ENCODE measurements at regions not wholly inside any gene's neighbourhood (a gene's known extent, or its start where the extent isn't known, plus 50 kb on each side); places are given as distances from the start of the nearest gene placed in this dataset.

GRCh38 chr5:123673107-123673506 lies 161.1 kb downstream of the CSNK1G3 start:
- TF ChIP-seq CTCF (conservative IDR thresholded peaks at IDR 0.05) (no peak), ZFX (IDR thresholded peaks at IDR 0.05) (no peak)
